Neural cell (in vitro differentiated cells): ENCODE measurements at regions not wholly inside any gene's neighbourhood (a gene's known extent, or its start where the extent isn't known, plus 50 kb on each side); places are given as distances from the start of the nearest gene placed in this dataset.

ENCODE experiments used
- H2AFZ ChIP-seq: fragments of 200-600, 300-800 bp; sonication (generic), shearing (Covaris generic); 2 replicates; pipeline ENCODE4 v1.6.0; 2014; ENCODE audit warnings: low read depth, mild to moderate bottlenecking, antibody characterized with exemption, low read length, moderate library complexity
- H3F3A ChIP-seq: fragments of 200-600 bp; shearing (Covaris generic); 2 replicates; pipeline ENCODE4 v1.6.1; 2016; ENCODE audit warnings: mild to moderate bottlenecking, moderate library complexity, mixed read lengths, antibody characterized with exemption, low read length; ENCODE audit not compliant: insufficient read depth, poor library complexity, severe bottlenecking
- H3K27ac ChIP-seq: fragments of 200-600, 300-800 bp; sonication (generic), shearing (Covaris generic); 2 replicates; pipeline ENCODE4 v1.5.1; 2014; ENCODE audit warnings: mild to moderate bottlenecking, low read length, moderate library complexity
- H3K27me3 ChIP-seq: fragments of 300-800, 200-600 bp; sonication (generic), shearing (Covaris generic); 2 replicates; pipeline ENCODE4 v1.6.0; 2014; ENCODE audit warnings: mild to moderate bottlenecking, low read depth, low read length, moderate library complexity; ENCODE audit not compliant: insufficient read depth
- H3K36me3 ChIP-seq: fragments of 300-800, 200-600 bp; sonication (generic), shearing (Covaris generic); 2 replicates; pipeline ENCODE4 v1.5.1; 2014; ENCODE audit warnings: mild to moderate bottlenecking, antibody characterized with exemption, low read length, moderate library complexity; ENCODE audit not compliant: insufficient read depth
- H3K4me2 ChIP-seq: fragments of 300-800, 200-600 bp; sonication (generic), shearing (Covaris generic); 2 replicates; pipeline ENCODE4 v1.6.0; 2014; ENCODE audit warnings: mild to moderate bottlenecking, low read length
- H3K4me3 ChIP-seq: fragments of 300-800, 200-600 bp; sonication (generic), shearing (Covaris generic); 2 replicates; pipeline ENCODE4 v1.5.1; 2014; ENCODE audit warnings: mild to moderate bottlenecking, low read length, moderate library complexity
- H3K79me2 ChIP-seq: fragments of 200-600 bp; shearing (Covaris generic); replicated peaks from 2 replicates; pipeline ENCODE4 v1.6.0; 2014; ENCODE audit warnings: mild to moderate bottlenecking, low read length, moderate library complexity; ENCODE audit not compliant: insufficient read depth
- H3K9ac ChIP-seq: fragments of 300-800, 200-600 bp; sonication (generic), shearing (Covaris generic); 2 replicates; pipeline ENCODE4 v1.6.1; 2016; ENCODE audit warnings: mild to moderate bottlenecking, low read length, mixed read lengths
- H3K9me2 ChIP-seq: fragments of 200-600 bp; shearing (Covaris generic); 2 replicates; pipeline ENCODE4 v1.6.1; 2016; ENCODE audit warnings: mild to moderate bottlenecking, low read length, mixed read lengths; ENCODE audit not compliant: insufficient read depth
- H3K9me3 ChIP-seq: fragments of 200-600, 300-800 bp; sonication (generic), shearing (Covaris generic); 2 replicates; pipeline ENCODE4 v1.6.1; 2016; ENCODE audit warnings: mild to moderate bottlenecking, mixed run types, low read length, moderate library complexity, mixed read lengths
- H4K20me1 ChIP-seq: fragments of 200-600 bp; shearing (Covaris generic); 2 replicates; pipeline ENCODE4 v1.6.1; 2016; ENCODE audit warnings: mild to moderate bottlenecking, mixed run types; ENCODE audit not compliant: insufficient read depth
- CTCF ChIP-seq: fragments of 450-650 bp; IDR thresholded peaks from 2 replicates; pipeline ENCODE4 v1.5.1; 2014; ENCODE audit warnings: antibody characterized with exemption, mild to moderate bottlenecking, moderate library complexity; ENCODE audit not compliant: poor library complexity, severe bottlenecking
- EP300 ChIP-seq: fragments of 450-650 bp; conservative IDR thresholded peaks from 2 replicates; pipeline ENCODE4 v1.6.1; 2014; ENCODE audit warnings: antibody characterized with exemption, mild to moderate bottlenecking, moderate library complexity; ENCODE audit not compliant: poor library complexity, severe bottlenecking
- EZH2 ChIP-seq: fragments of 200-600, 300-800 bp; shearing (Covaris generic), sonication (generic); IDR thresholded peaks from 2 replicates; pipeline ENCODE4 v1.6.1; 2014; ENCODE audit warnings: antibody characterized with exemption, low read length, borderline replicate concordance, mild to moderate bottlenecking; ENCODE audit not compliant: insufficient read depth, poor library complexity, severe bottlenecking
- MXI1 ChIP-seq: fragments of 450-650 bp; conservative IDR thresholded peaks from 2 replicates; pipeline ENCODE4 v1.6.1; 2014; ENCODE audit warnings: antibody characterized with exemption, mild to moderate bottlenecking; ENCODE audit not compliant: poor library complexity, severe bottlenecking
- POLR2AphosphoS5 ChIP-seq: IDR thresholded peaks from 2 replicates; pipeline ENCODE4 v1.6.1; 2012
- RAD21 ChIP-seq: fragments of 450-650 bp; conservative IDR thresholded peaks from 2 replicates; pipeline ENCODE4 v1.6.1; 2014; ENCODE audit warnings: antibody characterized with exemption, mild to moderate bottlenecking, moderate library complexity
- REST ChIP-seq: IDR thresholded peaks from 2 replicates; pipeline ENCODE4 v1.6.1; 2012; ENCODE audit warnings: borderline replicate concordance
- SMC3 ChIP-seq: fragments of 450-650 bp; conservative IDR thresholded peaks from 2 replicates; pipeline ENCODE4 v1.6.1; 2014; ENCODE audit warnings: antibody characterized with exemption, mild to moderate bottlenecking, moderate library complexity; ENCODE audit not compliant: poor library complexity
- TAF1 ChIP-seq: IDR thresholded peaks from 2 replicates; pipeline ENCODE4 v1.6.1; 2012; ENCODE audit warnings: low read depth

GRCh38 chr7:84722734-84723133 is 464.1 kb downstream of the SEMA3D start:
- Histone ChIP-seq H3K27me3 (no peaks in the 10 kb centered on the region), H3K27ac (no peak overlapping the region), H3K9ac (no peak overlapping the region), H3K9me2 (no peaks in the 10 kb centered on the region), H3F3A (no peaks in the 10 kb centered on the region), H3K9me3 (no peaks in the 10 kb centered on the region), H3K36me3 (no peaks in the 10 kb centered on the region), H3K4me2 (no peak overlapping the region), H2AFZ (no peak overlapping the region), H4K20me1 (no peaks in the 10 kb centered on the region), H3K79me2 (no peaks in the 10 kb centered on the region), H3K4me3 (no peak overlapping the region)
- TF ChIP-seq REST (no peak), EP300 (no peak), POLR2AphosphoS5 (no peak), EZH2 (no peak)

GRCh38 chr7:84722086-84722485 is 464.8 kb downstream of the SEMA3D start:
- Histone ChIP-seq H3K27me3 (no peaks in the 10 kb centered on the region), H3K36me3 (no peaks in the 10 kb centered on the region), H3K27ac (no peak overlapping the region), H3K4me3 (no peak overlapping the region), H3K9me3 (no peaks in the 10 kb centered on the region), H3F3A (no peaks in the 10 kb centered on the region), H4K20me1 (no peaks in the 10 kb centered on the region), H3K79me2 (no peaks in the 10 kb centered on the region), H3K9ac (no peak overlapping the region), H2AFZ (no peak overlapping the region), H3K4me2 (no peak overlapping the region), H3K9me2 (no peaks in the 10 kb centered on the region)
- TF ChIP-seq POLR2AphosphoS5 = no peak
- TF ChIP-seq TAF1 = no peak
- TF ChIP-seq EZH2 = no peak
- no peak for TF ChIP-seq MXI1
- TF ChIP-seq EP300 = no peak
- TF ChIP-seq REST = no peak
- no peak for TF ChIP-seq RAD21
- TF ChIP-seq SMC3 = no peak
- TF ChIP-seq CTCF = no peak
